GM18502 (cell line): ENCODE measurements at regions not wholly inside any gene's neighbourhood (a gene's known extent, or its start where the extent isn't known, plus 50 kb on each side); places are given as distances from the start of the nearest gene placed in this dataset.
"Not testable (repeated sequence)": the region's sequence is repeated elsewhere in the genome, so short reads cannot be mapped to it uniquely, and the experiment has no call there.

Experiments used
- ATAC-seq: cut with Tn5 transposase; IDR thresholded peaks from one replicate; pipeline ENCODE4 v1.9.1; 2021; ENCODE audit warnings: mild to moderate bottlenecking; ENCODE audit not compliant: unreplicated experiment, poor library complexity

DNA sequence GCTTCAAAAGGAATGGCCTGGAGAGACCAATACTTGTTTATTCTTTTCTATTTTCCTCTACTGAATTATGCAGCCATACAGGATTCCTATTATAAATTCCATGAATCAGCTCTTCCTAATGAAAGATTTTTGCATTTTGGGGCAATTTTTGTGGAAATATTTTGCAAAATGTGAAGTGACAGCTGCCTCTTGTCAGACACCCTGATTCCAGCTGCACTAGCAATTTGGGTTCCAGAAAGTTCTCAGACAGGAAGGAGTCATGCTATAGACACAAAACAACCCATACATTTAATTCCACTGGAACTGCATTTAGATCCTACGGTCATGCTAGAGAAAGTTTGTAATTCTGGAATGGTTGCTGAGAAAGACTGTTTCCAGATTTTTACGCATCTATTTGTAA lies 119.5 kb downstream of the XCL2 start:
- ATAC-seq, result no peak

DNA sequence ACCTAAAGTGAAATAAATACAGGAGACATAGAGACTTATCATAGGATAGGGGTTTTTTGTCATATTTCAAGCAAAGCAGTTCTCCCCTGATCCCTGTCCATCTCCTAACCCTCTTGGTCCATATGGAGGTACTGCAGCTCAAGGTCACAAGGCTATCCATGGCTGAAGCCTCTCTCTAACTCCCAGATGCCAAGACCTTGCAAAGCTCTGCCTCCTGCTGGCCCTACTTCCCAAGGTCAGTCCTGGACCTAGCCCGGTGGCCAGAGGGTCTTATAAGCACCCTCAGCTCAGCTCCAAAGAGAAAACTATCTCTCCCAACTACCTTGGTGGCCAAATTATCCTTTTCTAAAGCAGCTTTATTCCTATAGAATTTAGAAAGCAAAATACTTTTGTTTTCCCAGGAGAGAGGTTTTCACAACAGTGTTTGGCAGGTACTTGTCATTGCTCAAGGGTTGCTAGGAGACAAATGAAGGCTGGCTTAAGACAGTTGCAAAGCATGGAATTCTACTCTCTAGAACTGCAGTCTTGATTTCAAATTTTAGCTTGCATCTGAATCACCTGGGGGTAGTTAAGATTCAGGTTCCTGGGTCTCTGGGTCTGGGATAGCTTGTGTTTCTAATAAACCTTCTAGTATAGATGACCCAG lies 121.5 kb downstream of the XCL2 start:
- no peak for ATAC-seq

GRCh38 chr1:168421399-168422004 lies 122.3 kb downstream of the XCL2 start:
- ATAC-seq, result no peak

GRCh38 chr1:168420177-168420576 lies 123.6 kb downstream of the XCL2 start:
- no peak for ATAC-seq

- no peak for ATAC-seq
Observed at GRCh38 chr1:168419736-168420135, 124.1 kb downstream of the XCL2 start.

- no peak for ATAC-seq
Observed at GRCh38 chr1:168416220-168416619, 127.6 kb downstream of the XCL2 start.

DNA sequence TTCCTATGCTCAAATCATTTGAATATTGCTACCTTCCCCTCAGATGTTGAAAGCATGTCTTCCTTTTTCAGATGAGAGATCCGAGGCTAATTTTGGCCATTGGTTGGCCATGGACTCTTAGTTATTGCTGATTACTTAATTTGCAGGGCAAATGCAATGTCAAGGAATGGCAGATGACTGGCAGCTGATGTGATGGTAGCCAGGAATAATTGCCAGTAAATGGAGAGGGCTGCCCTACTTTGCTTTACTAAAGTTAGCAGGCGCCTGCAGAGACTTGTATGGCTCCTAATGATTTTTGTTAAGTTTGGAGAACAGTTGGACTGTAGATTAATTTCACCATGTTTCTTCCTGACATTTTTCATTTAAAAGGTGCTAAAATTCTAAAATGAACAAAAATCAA lies 128.9 kb downstream of the XCL2 start:
- no peak for ATAC-seq

DNA sequence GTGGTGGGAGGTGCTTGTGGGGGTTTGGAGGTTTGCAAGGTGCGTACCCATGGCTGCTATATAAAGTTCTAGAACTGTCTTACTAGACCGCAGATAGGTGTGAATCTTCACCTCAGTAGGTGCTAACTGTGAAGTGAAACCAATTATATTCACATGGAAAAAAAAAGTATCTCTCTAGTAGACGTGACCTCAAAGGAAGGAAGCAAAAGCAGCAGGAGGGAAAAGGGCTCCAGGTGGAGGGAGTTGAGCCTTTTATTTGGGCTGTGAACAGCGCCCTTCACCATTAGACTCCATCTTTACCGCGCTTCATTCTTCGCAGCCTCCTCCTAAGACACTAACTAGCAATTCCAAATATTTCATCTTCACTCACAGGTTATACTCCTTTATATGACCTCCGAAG lies 129.8 kb downstream of the TBX19 start:
- no peak for ATAC-seq

- peak; percentile 85 for ATAC-seq
Observed at GRCh38 chr1:168408884-168409283, 128.2 kb downstream of the TBX19 start.

DNA sequence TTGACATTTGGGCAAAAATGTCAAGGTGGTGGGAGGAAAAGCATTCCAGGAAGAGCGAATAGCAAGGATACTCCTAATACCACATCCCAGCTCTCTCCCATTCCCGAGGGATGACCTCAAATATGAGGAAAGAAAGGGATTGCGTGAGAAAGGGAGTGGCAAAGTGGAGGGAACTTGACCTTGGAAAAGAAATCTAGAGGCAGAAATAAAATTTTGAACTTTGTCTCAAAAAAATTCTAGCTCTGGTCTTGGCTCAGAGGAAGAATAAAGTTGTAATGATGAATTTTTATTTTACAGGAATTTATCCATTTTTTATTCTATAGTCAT lies 127.8 kb downstream of the TBX19 start:
- no peak for ATAC-seq

- no peak for ATAC-seq
Observed at GRCh38 chr1:168407832-168408538, 127.3 kb downstream of the TBX19 start.

DNA sequence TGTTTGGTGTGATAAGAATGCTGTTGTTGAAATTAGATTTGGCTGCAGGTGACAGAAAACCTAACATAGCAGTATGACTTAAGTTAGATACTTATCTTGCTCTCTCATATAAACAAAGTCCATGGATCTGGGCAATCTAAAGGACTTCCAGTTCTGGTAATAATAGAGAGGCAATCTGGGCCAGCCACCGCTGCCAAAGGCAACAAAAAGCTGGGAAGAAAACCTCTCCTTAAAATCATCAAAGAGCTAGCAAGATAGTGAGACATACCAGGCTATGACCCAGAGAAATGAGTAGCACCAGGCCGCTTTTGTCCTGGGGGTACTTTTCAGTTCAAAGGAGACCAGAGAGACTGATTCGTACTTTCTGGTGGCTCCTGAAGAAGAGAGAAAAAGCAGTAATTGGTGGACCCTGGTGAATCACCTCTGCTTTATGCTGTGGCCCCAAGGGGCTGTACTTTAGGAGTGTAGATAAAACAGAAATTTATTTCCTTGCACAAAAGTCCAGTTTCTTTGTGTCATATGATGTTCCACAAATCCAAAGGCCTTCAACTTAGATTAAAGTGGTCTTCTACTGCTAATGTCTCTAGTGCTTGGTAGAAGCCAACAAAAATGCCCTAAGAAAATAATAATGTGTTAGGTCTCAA lies 125.4 kb downstream of the TBX19 start:
- no peak for ATAC-seq

DNA sequence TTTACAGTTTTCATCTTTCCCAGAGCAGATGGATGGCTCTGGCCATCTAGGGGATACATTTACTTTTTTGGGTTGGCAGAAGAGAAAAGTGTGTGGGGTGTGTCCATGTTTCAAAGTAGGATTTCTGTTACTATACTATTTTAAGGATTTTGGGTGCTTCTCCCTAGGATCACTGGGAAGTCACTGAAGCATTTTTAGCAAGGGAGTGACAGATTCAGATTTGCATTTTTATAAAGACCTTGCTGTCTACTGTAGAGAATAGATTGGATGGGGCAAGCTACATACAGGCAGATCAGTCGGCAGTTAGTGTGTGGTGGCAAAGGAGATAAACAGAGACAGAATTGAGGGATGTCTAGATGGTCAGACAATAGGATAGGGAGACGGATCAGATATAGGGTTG lies 122.5 kb downstream of the TBX19 start:
- ATAC-seq, result no peak

DNA sequence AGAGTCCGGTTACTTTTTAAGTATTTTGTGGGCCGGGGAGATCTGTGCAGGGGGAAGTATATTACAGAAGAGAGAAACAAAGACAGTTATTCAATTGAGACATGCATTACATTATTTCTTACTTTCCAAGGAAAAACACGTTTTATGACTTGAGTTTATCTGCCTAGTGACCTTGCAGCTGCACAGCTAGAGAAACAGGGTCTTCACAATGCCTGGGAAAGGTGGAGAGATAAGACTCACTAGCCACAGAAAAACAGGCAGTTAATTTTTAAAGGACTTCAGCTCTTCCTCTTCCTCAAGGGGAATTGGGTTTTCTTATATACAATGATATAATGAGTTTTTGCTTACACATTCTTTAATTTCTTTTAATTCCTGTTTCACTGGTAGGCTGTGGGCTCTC lies 121.8 kb downstream of the TBX19 start:
- ATAC-seq, result not testable (repeated sequence)

DNA sequence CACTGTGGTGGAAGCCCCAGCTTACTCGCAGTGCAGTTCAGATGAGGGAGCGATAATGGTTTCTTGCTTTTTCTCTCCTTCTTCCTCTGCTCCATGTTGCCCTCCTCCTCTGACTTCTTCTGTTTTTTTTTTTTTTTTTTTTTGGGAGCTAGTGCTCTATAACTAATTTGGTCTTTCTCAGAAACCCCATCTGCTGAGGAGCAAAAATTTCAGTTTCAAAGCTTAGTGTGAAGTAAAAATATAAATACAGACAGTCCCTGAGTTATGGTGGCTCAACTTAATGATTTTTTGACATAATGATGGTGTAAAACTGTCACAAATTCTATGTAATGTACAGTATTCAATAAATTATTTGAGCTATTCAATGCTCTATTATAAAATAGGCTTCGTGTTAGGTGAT lies 120.7 kb downstream of the TBX19 start:
- ATAC-seq, result no peak

DNA sequence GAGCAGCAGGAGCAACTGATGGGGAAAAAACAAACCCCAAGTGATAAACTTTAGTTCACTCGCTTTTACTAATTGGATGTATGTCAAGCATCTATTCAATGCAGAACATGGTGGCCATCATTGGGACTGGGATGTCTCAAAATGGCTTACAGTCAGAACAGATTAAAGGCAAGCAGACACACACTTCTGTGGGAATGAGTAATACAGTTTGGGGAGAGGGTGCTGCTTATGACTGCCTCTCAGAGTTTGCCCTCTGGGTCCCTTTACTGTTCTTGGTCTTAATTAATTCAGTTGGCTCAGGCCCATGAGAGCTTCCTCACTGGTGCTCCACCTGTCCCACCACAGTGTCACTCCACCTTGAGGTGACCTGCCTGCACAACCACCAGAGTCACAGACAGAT lies 119.5 kb downstream of the TBX19 start:
- ATAC-seq, result no peak

DNA sequence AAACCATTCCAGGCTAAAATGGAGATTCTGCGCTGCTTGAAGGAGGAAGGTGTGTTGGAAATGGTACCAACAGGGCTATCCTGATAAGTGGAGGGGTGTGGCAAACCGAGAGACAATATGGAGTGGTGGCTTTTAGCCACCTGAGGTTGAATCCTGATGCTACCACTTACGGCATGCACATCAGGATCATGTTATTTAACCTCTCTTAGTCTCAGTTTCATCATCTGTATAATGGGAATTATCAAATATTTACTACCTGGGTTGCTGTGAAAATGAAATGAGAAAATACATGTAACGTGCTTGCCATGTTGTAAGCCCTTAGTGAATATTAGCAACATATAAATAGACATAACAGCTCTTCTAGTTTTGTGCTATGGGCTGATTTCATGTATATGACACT lies 117.1 kb downstream of the TBX19 start:
- no peak for ATAC-seq

DNA sequence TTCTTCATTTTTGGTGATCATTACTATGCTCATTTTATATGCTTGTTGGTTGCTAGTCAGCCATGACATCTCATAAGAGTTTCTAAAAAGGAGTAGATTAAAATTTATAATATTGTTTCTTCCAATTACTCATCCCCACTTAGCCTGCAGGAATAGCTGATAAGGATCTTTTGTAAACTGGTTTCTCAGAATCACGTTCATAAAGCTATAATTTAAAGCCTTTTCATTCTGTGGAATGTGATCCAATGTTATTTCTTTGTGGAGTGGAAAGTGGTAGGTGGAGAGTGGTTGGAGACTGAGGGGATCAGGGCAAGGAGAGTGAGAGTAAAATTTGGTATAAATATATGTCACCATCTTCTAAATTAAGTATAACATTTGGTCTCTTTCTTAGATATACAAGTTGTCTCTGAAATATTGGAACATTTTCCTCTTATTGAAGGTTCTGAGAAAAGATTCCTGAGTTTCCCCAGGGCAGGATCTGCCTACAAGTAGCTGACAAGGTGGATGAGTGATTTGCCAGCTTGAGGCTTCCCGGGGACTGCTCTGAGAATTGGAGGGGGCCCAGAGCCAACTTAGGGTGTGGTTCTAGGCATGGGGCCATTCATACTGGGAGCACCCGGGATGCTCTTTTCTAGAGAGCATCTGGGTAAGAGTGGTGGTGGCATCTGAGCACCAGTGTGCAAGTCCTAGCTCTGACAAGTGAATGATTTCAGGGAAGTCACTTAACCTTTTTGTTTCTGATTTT lies 116.4 kb downstream of the TBX19 start:
- no peak for ATAC-seq

- ATAC-seq, result no peak
Observed at GRCh38 chr1:168396508-168396907, 115.8 kb downstream of the TBX19 start.

- ATAC-seq, result no peak
Observed at GRCh38 chr1:168394858-168395257, 114.2 kb downstream of the TBX19 start.
